Endothelial cell of umbilical vein (primary cell): ENCODE measurements at regions not wholly inside any gene's neighbourhood (a gene's known extent, or its start where the extent isn't known, plus 50 kb on each side); places are given as distances from the start of the nearest gene placed in this dataset.

Experiments
- BruUV-seq: library from RNA; stranded (reverse); fragments of 400-500 nt; replicated peaks from 2 replicates; lab custom pipeline; 2021; lab: Mats Ljungman, UMichigan
- CTCF ChIA-PET: fragments of 300-600, 350-600 bp; sonication (Branson Sonifier 250); formaldehyde crosslinking; loops from one replicate; lab custom pipeline; 2021; ENCODE audit warnings: antibody characterized with exemption, inconsistent platforms; lab: Charles Lee
- POLR2A ChIA-PET: fragments of 300-600, 350-600 bp; sonication (Branson Sonifier 250); formaldehyde crosslinking; loops from one replicate; lab custom pipeline; 2021; ENCODE audit warnings: antibody characterized with exemption, inconsistent platforms; lab: Charles Lee
- DNase-seq: peaks from one replicate; pipeline ENCODE4 v3.0.0-alpha.2; 2011; ENCODE audit warnings: low read depth, low spot score
- FAIRE-seq: peaks from 2 replicates; lab custom pipeline; 2011; peaks lifted over from hg19 to GRCh38; lab: Jason Lieb, UNC
- H2AFZ ChIP-seq: 2 replicates; pipeline ENCODE4 v1.6.0; 2012; ENCODE audit warnings: low read depth, low read length, control low read depth, inconsistent platforms
- H3K27ac ChIP-seq: 2 replicates; pipeline ENCODE4 v1.5.1; 2011; ENCODE audit warnings: low read depth, mild to moderate bottlenecking, control low read depth, low read length, moderate library complexity; ENCODE audit not compliant: insufficient read depth
- H3K27me3 ChIP-seq, 2 experiments: 2 replicates each; pipeline versions ENCODE4 v1.6.0 to v1.6.1; 2011; ENCODE audit warnings: low read length in 2 of 2, mixed read lengths in 1 of 2; ENCODE audit not compliant: control insufficient read depth in 2 of 2, insufficient read depth in 2 of 2
- H3K36me3 ChIP-seq, 2 experiments: 2 replicates in 1 of 2; 3 replicates in 1 of 2; pipeline ENCODE4 v1.5.1; 2011; ENCODE audit warnings: low read length in 2 of 2, mild to moderate bottlenecking in 1 of 2, moderate library complexity in 1 of 2; ENCODE audit not compliant: control insufficient read depth in 2 of 2, insufficient read depth in 2 of 2; ENCODE audit errors: extremely low read depth in 1 of 2
- H3K4me1 ChIP-seq: 3 replicates; pipeline ENCODE4 v1.5.1; 2011; ENCODE audit warnings: mild to moderate bottlenecking, low read length; ENCODE audit not compliant: control insufficient read depth, insufficient read depth; ENCODE audit errors: extremely low read depth
- H3K4me2 ChIP-seq: 2 replicates; pipeline ENCODE4 v1.6.1; 2011; ENCODE audit warnings: low read length, control low read depth, mixed read lengths; ENCODE audit not compliant: insufficient read depth
- H3K4me3 ChIP-seq, 3 experiments: fragments of 200-600 bp in 1 of 3; sonication (generic), shearing (Covaris generic) in 1 of 3; replicated peaks in 1 of 3; 2 replicates each; pipeline ENCODE4 v1.5.1; 2011 to 2016; ENCODE audit warnings: control low read depth in 3 of 3, low read length in 3 of 3, mild to moderate bottlenecking in 2 of 3, inconsistent platforms in 1 of 3, low read depth in 1 of 3, moderate library complexity in 1 of 3; ENCODE audit not compliant: insufficient read depth in 1 of 3
- H3K79me2 ChIP-seq: 2 replicates; pipeline ENCODE4 v1.6.0; 2012; ENCODE audit warnings: low read length, inconsistent platforms; ENCODE audit not compliant: control insufficient read depth, insufficient read depth
- H3K9ac ChIP-seq: replicated peaks from 2 replicates; pipeline ENCODE3; 2011; ENCODE audit warnings: low read length, control low read depth; ENCODE audit not compliant: insufficient read depth; ENCODE audit errors: extremely low read depth
- H3K9me1 ChIP-seq: replicated peaks from 3 replicates; pipeline ENCODE4 v1.6.0; 2011; ENCODE audit warnings: mild to moderate bottlenecking, low read length; ENCODE audit not compliant: control insufficient read depth, insufficient read depth; ENCODE audit errors: extremely low read depth
- H3K9me3 ChIP-seq: replicated peaks from 2 replicates; pipeline ENCODE4 v1.5.1; 2012; ENCODE audit warnings: low read length, inconsistent platforms; ENCODE audit not compliant: control insufficient read depth, insufficient read depth
- H4K20me1 ChIP-seq: replicated peaks from 2 replicates; pipeline ENCODE3; 2011; ENCODE audit warnings: mild to moderate bottlenecking, low read length; ENCODE audit not compliant: control insufficient read depth, insufficient read depth; ENCODE audit errors: extremely low read depth
- CTCF ChIP-seq, 2 donors: IDR thresholded peaks; 1 replicate in 1 of 2; 2 replicates in 1 of 2; pipeline ENCODE4 v1.5.1; 2011; ENCODE audit warnings: low read length in 2 of 2, mild to moderate bottlenecking in 2 of 2, moderate library complexity in 2 of 2, control low read depth in 1 of 2, inconsistent platforms in 1 of 2, low read depth in 1 of 2; ENCODE audit not compliant: insufficient read depth in 1 of 2; ENCODE audit errors: extremely low read depth in 1 of 2
- EZH2 ChIP-seq: IDR thresholded peaks from 2 replicates; pipeline ENCODE4 v1.6.1; 2012; ENCODE audit warnings: borderline replicate concordance, low read depth, mild to moderate bottlenecking, moderate library complexity, low read length, inconsistent platforms; ENCODE audit not compliant: severe bottlenecking
- FOS ChIP-seq: IDR thresholded peaks from 2 replicates; pipeline ENCODE4 v1.6.1; 2011; ENCODE audit warnings: mild to moderate bottlenecking, low read length, moderate library complexity, borderline replicate concordance; ENCODE audit not compliant: insufficient read depth
- GATA2 ChIP-seq: IDR thresholded peaks from 2 replicates; pipeline ENCODE4 v1.7.0; 2011; ENCODE audit warnings: low read depth, mild to moderate bottlenecking, moderate library complexity, mixed read lengths, low read length; ENCODE audit not compliant: insufficient read length, insufficient read depth
- JUN ChIP-seq: IDR thresholded peaks from 2 replicates; pipeline ENCODE4 v1.6.1; 2011; ENCODE audit warnings: borderline replicate concordance, low read depth; ENCODE audit not compliant: insufficient read length, insufficient read depth
- MAX ChIP-seq: IDR thresholded peaks from 2 replicates; pipeline ENCODE4 v1.6.1; 2011; ENCODE audit not compliant: insufficient read depth, insufficient read length
- MYC ChIP-seq: IDR thresholded peaks from one replicate; pipeline ENCODE4 v1.6.1; 2011; ENCODE audit warnings: mild to moderate bottlenecking, low read depth, low read length
- POLR2A ChIP-seq: IDR thresholded peaks from 2 replicates; pipeline ENCODE4 v1.6.1; 2012; ENCODE audit warnings: low read depth, mild to moderate bottlenecking, control low read depth, low read length
- POLR2AphosphoS5 ChIP-seq: IDR thresholded peaks from 2 replicates; pipeline ENCODE4 v1.6.1; 2012; ENCODE audit warnings: low read depth, mild to moderate bottlenecking, control low read depth, low read length, moderate library complexity; ENCODE audit not compliant: insufficient read depth
- dilution Hi-C: fragments of 300-500 bp; cut with MboI; formaldehyde crosslinking; loops from one replicate; pipeline ENCODE4 v1.15.0; 2019; ENCODE audit warnings: low sequenced_read_pairs; ENCODE audit not compliant: extremely low pct_ligation_motif_present
- intact Hi-C: fragments of 100-400 bp; cut with micrococcal nuclease; formaldehyde crosslinking; loops from one replicate; pipeline ENCODE4 v1.10.0; 2022

DNA sequence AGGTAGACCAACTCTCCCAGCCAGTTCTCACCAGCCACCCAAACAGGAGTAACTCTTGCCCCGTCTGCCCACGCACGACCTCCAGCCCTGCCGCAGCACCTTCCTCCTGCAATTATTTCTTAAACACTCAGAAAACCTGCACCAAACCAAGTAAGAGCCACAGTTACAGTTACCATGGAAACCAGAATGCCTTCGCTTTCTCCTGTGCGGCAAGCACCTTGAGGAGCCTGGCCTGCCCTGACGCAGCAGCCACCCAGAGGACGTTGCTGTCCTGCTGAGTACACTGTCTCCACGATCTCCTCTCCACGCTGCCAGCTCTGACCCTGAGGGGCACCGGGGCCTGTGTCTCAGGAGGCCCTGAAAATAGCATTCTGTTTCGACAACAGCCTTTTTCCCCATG is 94.3 kb upstream of the SMIM21 start:
- H3K4me2 ChIP-seq = no peak overlapping the region
- intact Hi-C loops = no loop called here
- H4K20me1 ChIP-seq = no peaks in the 10 kb centered on the region
- H3K9me3 ChIP-seq = no peaks in the 10 kb centered on the region
- H3K36me3 ChIP-seq = no peaks in the 10 kb centered on the region
- no peak overlapping the region for H2AFZ ChIP-seq
- H3K4me3 ChIP-seq = no peak overlapping the region
- FAIRE-seq (no peak), DNase-seq (no peak)
- no peaks in the 10 kb centered on the region for H3K27me3 ChIP-seq
- H3K9me1 ChIP-seq = no peaks in the 10 kb centered on the region
- ChIA-PET CTCF (no interaction called here), POLR2A (no interaction called here)
- no peak overlapping the region for H3K27ac ChIP-seq
- no peak for TF ChIP-seq MAX
- no peak for TF ChIP-seq JUN
- no peak for TF ChIP-seq CTCF (IDR thresholded peaks at IDR 0.05; ENCODE audit: extremely low read depth in 1 of 2, insufficient read depth in 1 of 2, low read depth in 1 of 2, low read length in 2 of 2)
- no peak for TF ChIP-seq FOS
- TF ChIP-seq POLR2A = no peak
- no peak for TF ChIP-seq MYC
- no peak for TF ChIP-seq EZH2
- no peak for TF ChIP-seq GATA2
- no peak for TF ChIP-seq POLR2AphosphoS5
- no TSS peak for BruUV-seq
- no peaks in the 10 kb centered on the region for H3K4me1 ChIP-seq
- no peaks in the 10 kb centered on the region for H3K79me2 ChIP-seq
- no peak overlapping the region for H3K9ac ChIP-seq
- dilution Hi-C loops = no loop called here
